ENCODE measurements at regions not wholly inside any gene's neighbourhood (a gene's known extent, or its start where the extent isn't known, plus 50 kb on each side); places are given as distances from the start of the nearest gene placed in this dataset.
"Not testable (repeated sequence)": the region's sequence is repeated elsewhere in the genome, so short reads cannot be mapped to it uniquely, and the experiment has no call there.

GRCh38 chr17:15864061-15864460, 80.9 kb upstream of the ADORA2B start:
- DNase-seq, result not testable (repeated sequence)

GRCh38 chr17:15864472-15864871, 80.5 kb upstream of the ADORA2B start:
- not testable (repeated sequence) for DNase-seq

- DNase-seq, result not testable (repeated sequence)
These were observed 78.9 kb upstream of the ADORA2B start for GRCh38 chr17:15866015-15866414.

- not testable (repeated sequence) for DNase-seq
These were observed 77.6 kb upstream of the ADORA2B start for GRCh38 chr17:15867331-15867730.

GRCh38 chr17:15869868-15870267, 75.1 kb upstream of the ADORA2B start:
- not testable (repeated sequence) for DNase-seq

GRCh38 chr17:15872677-15873076, 72.3 kb upstream of the ADORA2B start:
- not testable (repeated sequence) for DNase-seq

DNA sequence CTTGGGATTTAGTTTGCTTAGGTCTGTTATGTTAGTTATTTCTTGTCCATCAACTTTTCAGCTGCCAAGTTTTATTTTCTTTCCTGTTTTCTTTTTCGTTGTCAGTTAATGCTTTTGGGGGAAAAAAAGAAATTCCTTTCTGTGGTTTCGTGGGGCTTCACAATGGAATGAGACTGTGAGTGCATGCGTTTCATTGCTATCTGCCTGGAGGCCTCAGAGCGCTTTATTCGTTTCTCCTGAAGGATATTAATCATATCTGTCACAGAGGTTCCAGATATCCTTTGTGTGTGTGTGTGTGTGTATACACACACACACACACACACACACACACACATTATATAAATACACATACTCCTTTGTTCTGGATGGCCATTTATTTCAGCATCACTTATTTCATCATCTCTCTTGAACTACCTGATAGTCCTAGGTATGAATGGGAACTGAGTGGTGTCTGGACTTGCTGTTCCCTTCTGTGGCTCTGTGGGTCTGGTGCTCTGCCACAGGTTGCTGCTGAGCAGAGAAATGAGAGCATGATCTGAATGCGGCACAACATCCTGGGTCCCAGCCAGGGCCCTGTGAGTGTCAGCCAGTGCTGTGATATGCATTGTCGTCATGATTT, 66.9 kb upstream of the ADORA2B start:
- DNase-seq, result not testable (repeated sequence)

- no peak for DNase-seq
These were observed 62.7 kb upstream of the ADORA2B start for GRCh38 chr17:15882058-15882720.

DNA sequence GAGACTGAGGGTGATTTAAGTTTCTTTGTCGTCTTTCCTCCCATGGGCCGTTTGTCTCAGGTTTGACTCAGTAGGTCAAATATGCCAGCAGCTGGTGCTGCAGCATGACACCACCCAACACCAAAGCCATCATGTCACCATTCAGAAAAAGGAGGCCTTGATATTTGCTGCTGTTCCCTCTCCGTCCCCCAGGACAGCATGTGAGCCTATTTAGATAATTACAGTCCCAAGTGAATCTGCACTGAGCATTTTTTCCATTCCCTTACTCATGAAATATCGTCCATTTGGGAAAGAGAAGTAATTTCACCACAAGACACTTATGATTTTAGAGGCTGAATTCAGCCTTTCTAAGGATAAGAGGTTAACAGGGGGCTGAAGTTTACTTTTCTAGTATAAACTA, 62.2 kb upstream of the ADORA2B start:
- DNase-seq, result no peak

DNA sequence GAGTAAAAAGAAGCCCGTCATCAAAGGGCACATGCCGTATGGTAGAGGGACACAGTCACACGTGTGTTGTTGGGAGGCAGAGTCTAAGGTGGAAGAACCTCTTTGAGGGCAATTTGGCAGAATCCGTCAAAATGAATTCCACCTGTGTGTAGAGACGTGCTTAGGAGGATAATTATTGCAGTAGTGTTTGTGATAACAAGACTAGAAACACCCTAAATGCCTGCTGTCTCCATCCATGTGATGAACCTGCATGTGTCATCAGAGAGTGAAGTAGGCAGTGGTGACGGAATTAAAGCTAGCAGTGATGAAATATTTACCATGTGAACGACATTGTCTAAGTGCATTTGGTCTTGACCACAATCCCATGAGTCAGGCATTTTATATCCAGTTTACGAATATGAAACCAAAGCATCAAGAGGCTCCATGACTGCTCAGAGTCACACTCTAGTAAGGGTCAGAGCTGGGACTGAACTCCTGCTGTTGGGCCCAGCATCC, 61.3 kb upstream of the ADORA2B start:
- no peak for DNase-seq

- DNase-seq, result no peak
These were observed 60.2 kb upstream of the ADORA2B start for GRCh38 chr17:15884731-15885130.

DNA sequence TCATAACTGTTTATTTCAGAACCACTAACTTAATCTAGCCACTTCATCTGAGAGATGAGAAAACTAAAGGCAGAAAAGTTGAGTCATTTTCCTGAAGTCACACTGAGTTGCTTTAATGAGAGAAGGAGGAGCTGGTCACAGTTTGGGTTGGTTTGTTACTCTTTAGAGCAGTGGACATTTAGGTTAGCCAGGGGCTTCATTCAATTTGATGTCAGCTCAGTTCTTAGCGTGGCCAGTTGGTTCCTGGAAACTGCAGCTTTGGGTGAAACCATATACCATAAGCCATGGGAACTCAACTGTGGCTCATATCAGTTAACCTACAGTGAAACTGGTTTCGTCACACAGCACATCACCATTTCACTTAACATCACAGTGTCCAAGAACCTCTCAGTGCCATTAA, 59.2 kb upstream of the ADORA2B start:
- no peak for DNase-seq

GRCh38 chr17:15886221-15886620, 58.7 kb upstream of the ADORA2B start:
- DNase-seq, result no peak

GRCh38 chr17:15886804-15887203, 58.1 kb upstream of the ADORA2B start:
- DNase-seq, result no peak

DNA sequence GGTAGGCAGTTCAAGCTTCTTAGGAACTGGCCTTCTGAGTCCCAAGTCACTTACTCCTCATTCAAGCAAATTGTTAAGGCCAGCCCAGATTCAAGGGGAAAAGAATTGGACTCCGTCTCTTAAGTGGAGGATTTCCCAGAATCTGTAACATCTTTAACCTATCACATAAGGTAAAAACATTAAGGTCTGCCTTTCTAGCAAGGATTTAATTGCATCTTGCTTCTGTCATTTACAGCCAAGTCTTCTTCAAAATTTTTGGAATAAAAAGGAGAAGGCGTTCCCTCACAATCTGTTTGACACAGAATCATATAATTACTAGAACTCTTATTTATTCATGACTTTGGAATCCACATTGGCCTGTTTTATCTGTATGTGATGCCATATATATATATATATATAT, 56.5 kb upstream of the ADORA2B start:
- DNase-seq, result no peak

- no peak for DNase-seq
These were observed 54.5 kb upstream of the ADORA2B start for GRCh38 chr17:15890279-15890892.

DNA sequence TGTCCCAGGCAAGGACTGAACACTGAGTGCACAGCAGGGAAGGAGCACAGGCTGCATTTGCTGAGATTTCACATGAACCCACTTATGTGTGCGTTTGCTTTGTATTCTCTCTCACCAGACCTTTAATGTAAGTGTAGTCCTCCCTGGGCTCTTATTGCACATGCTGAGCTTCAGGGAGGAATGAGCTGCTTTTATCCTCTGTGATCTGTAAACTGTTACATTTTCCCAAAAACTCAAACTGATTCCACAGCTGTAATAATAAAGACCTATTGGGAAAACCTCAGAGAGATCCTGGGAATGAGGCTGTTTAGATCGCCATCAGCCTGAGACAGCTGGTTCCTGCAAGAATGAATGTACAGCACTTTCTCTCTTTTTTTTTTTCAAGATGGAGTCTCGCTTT, 53.6 kb upstream of the ADORA2B start:
- DNase-seq, result no peak

DNA sequence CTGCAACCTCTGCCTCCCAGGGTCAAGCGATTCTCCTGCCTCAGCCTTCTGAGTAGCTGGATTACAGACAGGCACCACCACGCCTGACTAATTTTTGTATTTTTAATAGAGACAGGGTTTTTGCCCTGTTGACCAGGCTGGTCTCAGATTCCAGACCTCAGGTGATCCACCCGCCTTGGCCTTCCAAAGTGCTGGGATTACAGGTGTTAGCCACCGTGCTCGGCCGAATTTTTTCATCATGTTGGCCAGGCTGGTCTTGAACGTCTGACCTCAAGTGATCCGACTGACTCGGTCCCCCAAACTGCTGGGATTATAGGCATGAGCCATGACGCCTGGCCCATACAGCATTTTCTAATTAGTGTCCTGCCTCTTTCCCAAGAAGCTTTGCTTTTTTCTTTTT, 52.7 kb upstream of the ADORA2B start:
- no peak for DNase-seq

GRCh38 chr17:15892731-15893657, 51.9 kb upstream of the ADORA2B start:
- no peak for DNase-seq

- DNase-seq, result no peak
These were observed 51.3 kb upstream of the ADORA2B start for GRCh38 chr17:15893658-15894024.

- no peak for DNase-seq
These were observed 50.7 kb upstream of the ADORA2B start for GRCh38 chr17:15894258-15894657.

DNA sequence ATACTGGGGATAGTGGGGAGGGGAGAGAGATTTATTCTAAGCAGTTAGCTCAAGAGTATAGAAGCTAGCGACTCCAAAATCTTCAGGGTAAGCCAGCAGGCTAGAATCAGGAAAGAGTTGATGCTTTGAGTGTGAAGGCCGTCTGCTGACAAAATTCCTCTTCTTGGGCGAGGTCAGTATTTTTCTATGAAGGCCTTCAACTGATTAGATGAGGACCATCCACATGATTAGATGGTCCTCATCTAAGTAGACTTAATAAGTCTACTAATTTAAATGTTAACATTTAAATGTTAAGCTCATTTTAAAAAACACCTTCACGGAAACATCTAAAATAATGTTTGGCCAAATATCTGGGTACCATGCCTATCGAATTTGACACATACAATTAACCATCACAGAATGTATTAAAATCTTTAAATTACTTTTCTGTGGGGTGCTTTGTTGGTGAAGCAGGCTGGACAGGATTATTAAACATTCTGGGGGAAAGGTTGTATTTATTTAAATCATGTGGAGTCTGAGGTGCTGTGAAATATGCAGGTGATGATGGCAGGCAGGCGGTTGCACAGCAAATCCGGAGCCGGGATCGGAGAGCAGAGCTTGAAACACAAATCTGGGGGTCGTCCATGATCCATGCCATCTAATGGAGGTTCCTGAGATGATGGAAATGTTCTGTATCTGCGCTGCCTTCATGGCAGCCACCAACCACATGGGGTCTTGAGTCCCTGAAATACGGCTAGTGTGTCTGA, 49.8 kb upstream of the ADORA2B start:
- DNase-seq, result no peak

Measured in NCI-H1105 (cell line).